Ascending aorta (tissue), 2 donors: ENCODE measurements at regions not wholly inside any gene's neighbourhood (a gene's known extent, or its start where the extent isn't known, plus 50 kb on each side); places are given as distances from the start of the nearest gene placed in this dataset.

Experiments
- DNase-seq, 2 donors: peaks; one replicate each; pipeline ENCODE4 v3.0.0-alpha.2; 2019; ENCODE audit warnings: low spot score in 2 of 2
- H3K27ac ChIP-seq, 2 donors: fragments of 200-600 bp; sonication (generic); one replicate each; pipeline ENCODE4 v1.5.1; 2016 to 2017; ENCODE audit warnings: mild to moderate bottlenecking in 1 of 2
- H3K27me3 ChIP-seq: fragments of 200-600 bp; sonication (generic); one replicate; pipeline ENCODE4 v1.5.1; 2017
- H3K36me3 ChIP-seq, 2 donors: fragments of 200-600 bp; sonication (generic); one replicate each; pipeline ENCODE4 v1.5.1; 2016
- H3K4me1 ChIP-seq, 2 donors: fragments of 200-600 bp; sonication (generic); one replicate each; pipeline ENCODE4 v1.5.1; 2016 to 2017; ENCODE audit warnings: mild to moderate bottlenecking in 1 of 2
- H3K4me3 ChIP-seq, 2 donors: fragments of 200-600 bp; sonication (generic); one replicate each; pipeline ENCODE4 v1.5.1; 2016 to 2017; ENCODE audit warnings: mild to moderate bottlenecking in 1 of 2
- H3K9me3 ChIP-seq, 2 donors: fragments of 200-600 bp; sonication (generic); one replicate each; pipeline ENCODE4 v1.5.1; 2016
- CTCF ChIP-seq, 3 experiments: fragments of 200-600 bp in 2 of 3; fragments of 450-650 bp in 1 of 3; sonication (generic) in 2 of 3; IDR thresholded peaks; one replicate each; pipeline ENCODE4 v1.5.1; 2016 to 2019; ENCODE audit warnings: antibody characterized with exemption in 3 of 3, mild to moderate bottlenecking in 1 of 3, moderate library complexity in 1 of 3
- intact Hi-C: fragments of 100-400 bp; cut with DNase I; formaldehyde crosslinking; loops from one replicate; pipeline ENCODE4 v1.15.1; 2023

- Histone ChIP-seq H3K4me1 (no peaks in the 10 kb centered on the region), H3K27me3 (no peaks in the 10 kb centered on the region), H3K27ac (no peak overlapping the region), H3K36me3 (no peaks in the 10 kb centered on the region), H3K4me3 (no peak overlapping the region), H3K9me3 (no peaks in the 10 kb centered on the region)
- TF ChIP-seq CTCF (IDR thresholded peaks at IDR 0.05): no peak
- no peak for DNase-seq
- intact Hi-C loops: no loop called here
Observed at GRCh38 chr6:43919774-43920173, 149.8 kb downstream of the VEGFA start.

GRCh38 chr6:43917878-43918382 lies 147.9 kb downstream of the VEGFA start:
- Histone ChIP-seq H3K9me3 (no peaks in the 10 kb centered on the region), H3K27ac (no peak overlapping the region), H3K4me3 (no peak overlapping the region), H3K27me3 (no peaks in the 10 kb centered on the region), H3K4me1 (no peaks in the 10 kb centered on the region), H3K36me3 (no peaks in the 10 kb centered on the region)
- intact Hi-C loops: no loop called here
- no peak for DNase-seq
- no peak for TF ChIP-seq CTCF (IDR thresholded peaks at IDR 0.05)

- H3K9me3 ChIP-seq: no peaks in the 10 kb centered on the region
- no peaks in the 10 kb centered on the region for H3K4me1 ChIP-seq
- no peak overlapping the region for H3K27ac ChIP-seq
- no peak for TF ChIP-seq CTCF (IDR thresholded peaks at IDR 0.05)
- no peak for DNase-seq
- no peak overlapping the region for H3K4me3 ChIP-seq
- intact Hi-C loops: no loop called here
- no peaks in the 10 kb centered on the region for H3K36me3 ChIP-seq
- no peaks in the 10 kb centered on the region for H3K27me3 ChIP-seq
Observed at GRCh38 chr6:43916924-43917877, 147.2 kb downstream of the VEGFA start.

GRCh38 chr6:43915986-43916923 lies 146.2 kb downstream of the VEGFA start:
- TF ChIP-seq CTCF (IDR thresholded peaks at IDR 0.05): no peak
- no peaks in the 10 kb centered on the region for H3K27me3 ChIP-seq
- H3K36me3 ChIP-seq: no peaks in the 10 kb centered on the region
- intact Hi-C loops: no loop called here
- no peak for DNase-seq
- no peaks in the 10 kb centered on the region for H3K4me1 ChIP-seq
- H3K9me3 ChIP-seq: no peaks in the 10 kb centered on the region
- no peak overlapping the region for H3K4me3 ChIP-seq
- H3K27ac ChIP-seq: no peak overlapping the region

- H3K9me3 ChIP-seq: no peaks in the 10 kb centered on the region
- H3K36me3 ChIP-seq: no peaks in the 10 kb centered on the region
- no peak overlapping the region for H3K27ac ChIP-seq
- H3K4me3 ChIP-seq: no peak overlapping the region
- no peak for TF ChIP-seq CTCF (IDR thresholded peaks at IDR 0.05)
- intact Hi-C loops: no loop called here
- no peak for DNase-seq
- no peaks in the 10 kb centered on the region for H3K4me1 ChIP-seq
- no peaks in the 10 kb centered on the region for H3K27me3 ChIP-seq
Observed at GRCh38 chr6:43915208-43915869, 145.3 kb downstream of the VEGFA start.
